ENCODE measurements at regions not wholly inside any gene's neighbourhood (a gene's known extent, or its start where the extent isn't known, plus 50 kb on each side); places are given as distances from the start of the nearest gene placed in this dataset.

DNA sequence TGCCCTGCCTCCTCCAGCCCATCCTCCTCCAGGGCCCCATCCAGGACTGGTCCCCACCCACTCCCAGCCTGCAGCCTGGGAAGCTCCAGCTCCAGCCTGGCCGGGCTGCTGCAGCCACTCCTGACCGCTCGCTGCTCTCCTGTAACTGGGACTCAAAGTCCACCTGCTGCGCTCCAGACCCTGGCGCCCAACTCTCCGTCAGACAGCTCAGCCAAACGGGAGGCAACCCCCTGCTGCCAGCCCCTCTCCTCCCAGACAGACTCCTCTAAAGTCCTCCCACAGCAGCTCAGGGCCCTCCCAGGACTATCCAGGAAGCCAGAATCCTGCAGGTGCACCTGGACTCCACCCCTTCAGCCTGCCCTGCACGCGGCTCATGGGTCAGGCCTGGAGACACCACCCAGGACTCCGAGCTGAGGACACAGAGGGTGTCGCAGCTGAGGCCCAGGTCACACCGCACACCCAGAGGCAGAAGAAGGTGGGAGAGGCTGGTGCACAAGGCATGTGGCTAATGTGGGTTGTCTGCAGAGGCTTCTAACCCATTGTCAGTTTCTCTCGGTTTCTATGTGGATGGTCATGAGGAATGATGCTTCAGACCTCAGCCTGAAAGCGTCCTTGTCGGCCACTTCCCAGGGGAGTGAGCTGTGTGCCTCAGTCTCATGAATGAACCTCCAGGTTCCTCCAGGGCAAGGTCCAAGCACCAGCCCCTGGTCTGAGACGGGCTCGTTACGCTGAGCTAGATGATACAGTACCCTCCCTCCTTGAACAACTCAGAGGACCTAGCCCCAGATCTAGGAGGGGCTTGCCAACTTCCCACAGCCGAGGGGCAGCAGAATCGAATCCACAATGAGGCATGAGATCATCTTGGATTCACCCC is 1514.8 kb downstream of the TBC1D22A start:
- Histone ChIP-seq H3K4me3 (ENCODE audit: low read length, poor library complexity, severe bottlenecking) (no peak overlapping the region), H3F3A (ENCODE audit: low read depth) (no peaks in the 10 kb centered on the region), H3K4me2 (ENCODE audit: low read depth, low read length, poor library complexity, severe bottlenecking) (no peak overlapping the region), H3K36me3 (ENCODE audit: insufficient read depth, low read length) (no peaks in the 10 kb centered on the region), H3K79me2 (ENCODE audit: insufficient read depth, low read length) (no peaks in the 10 kb centered on the region), H3K4me1 (ENCODE audit: insufficient read depth, low read length, poor library complexity, severe bottlenecking) (no peaks in the 10 kb centered on the region), H4K20me1 (ENCODE audit: insufficient read depth, low read length, poor library complexity, severe bottlenecking) (no peaks in the 10 kb centered on the region), H3K9me3 (ENCODE audit: insufficient read depth, low read depth, low read length) (no peaks in the 10 kb centered on the region; the same call in 1 of the 2 replicates), H2AFZ (ENCODE audit: low read length) (no peak overlapping the region), H3K9me2 (replicated peaks; ENCODE audit: low read depth, low read length) (no peaks in the 10 kb centered on the region), H3K27me3 (ENCODE audit: insufficient read depth, low read length, poor library complexity, severe bottlenecking) (no peaks in the 10 kb centered on the region), H3K9ac (ENCODE audit: low read depth, low read length, poor library complexity, severe bottlenecking) (no peak overlapping the region)
- no peak for TF ChIP-seq EZH2phosphoT487 (IDR thresholded peaks at IDR 0.05; ENCODE audit: borderline replicate concordance)
- TF ChIP-seq, protein P1, sequence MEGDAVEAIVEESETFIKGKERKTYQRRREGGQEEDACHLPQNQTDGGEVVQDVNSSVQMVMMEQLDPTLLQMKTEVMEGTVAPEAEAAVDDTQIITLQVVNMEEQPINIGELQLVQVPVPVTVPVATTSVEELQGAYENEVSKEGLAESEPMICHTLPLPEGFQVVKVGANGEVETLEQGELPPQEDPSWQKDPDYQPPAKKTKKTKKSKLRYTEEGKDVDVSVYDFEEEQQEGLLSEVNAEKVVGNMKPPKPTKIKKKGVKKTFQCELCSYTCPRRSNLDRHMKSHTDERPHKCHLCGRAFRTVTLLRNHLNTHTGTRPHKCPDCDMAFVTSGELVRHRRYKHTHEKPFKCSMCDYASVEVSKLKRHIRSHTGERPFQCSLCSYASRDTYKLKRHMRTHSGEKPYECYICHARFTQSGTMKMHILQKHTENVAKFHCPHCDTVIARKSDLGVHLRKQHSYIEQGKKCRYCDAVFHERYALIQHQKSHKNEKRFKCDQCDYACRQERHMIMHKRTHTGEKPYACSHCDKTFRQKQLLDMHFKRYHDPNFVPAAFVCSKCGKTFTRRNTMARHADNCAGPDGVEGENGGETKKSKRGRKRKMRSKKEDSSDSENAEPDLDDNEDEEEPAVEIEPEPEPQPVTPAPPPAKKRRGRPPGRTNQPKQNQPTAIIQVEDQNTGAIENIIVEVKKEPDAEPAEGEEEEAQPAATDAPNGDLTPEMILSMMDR (conservative IDR thresholded peaks at IDR 0.05; ENCODE audit: low read length): no peak

DNA sequence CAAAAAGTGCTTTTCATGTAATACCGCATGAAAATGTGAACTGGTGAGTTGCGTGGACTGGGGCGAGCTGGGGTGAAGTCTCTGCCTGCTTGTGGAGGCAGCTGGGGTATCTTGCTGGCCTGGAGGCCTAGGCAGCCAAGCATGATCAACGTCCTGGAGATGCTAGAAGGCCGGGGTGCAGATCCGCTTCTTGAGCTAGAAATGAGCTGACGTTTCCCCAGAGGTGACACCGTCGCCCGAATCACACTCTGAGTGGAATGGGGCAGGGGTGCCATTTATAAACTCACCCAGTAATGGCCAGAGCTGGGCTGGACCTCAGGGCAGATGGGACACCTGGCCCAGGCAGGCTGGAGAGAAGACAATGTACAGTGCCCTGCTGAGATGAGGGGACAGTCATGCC is 1513.0 kb downstream of the TBC1D22A start:
- no peak overlapping the region for H3K4me2 ChIP-seq (ENCODE audit: low read depth, low read length, poor library complexity, severe bottlenecking)
- no peak overlapping the region for H2AFZ ChIP-seq (ENCODE audit: low read length)
- H3K36me3 ChIP-seq (ENCODE audit: insufficient read depth, low read length): no peaks in the 10 kb centered on the region
- H3F3A ChIP-seq (ENCODE audit: low read depth): no peaks in the 10 kb centered on the region
- H3K27me3 ChIP-seq (ENCODE audit: insufficient read depth, low read length, poor library complexity, severe bottlenecking): no peaks in the 10 kb centered on the region
- no peaks in the 10 kb centered on the region for H3K4me1 ChIP-seq (ENCODE audit: insufficient read depth, low read length, poor library complexity, severe bottlenecking)
- no peaks in the 10 kb centered on the region; the same call in 1 of the 2 replicates for H3K9me3 ChIP-seq (ENCODE audit: insufficient read depth, low read depth, low read length)
- H3K9ac ChIP-seq (ENCODE audit: low read depth, low read length, poor library complexity, severe bottlenecking): no peak overlapping the region
- H3K9me2 ChIP-seq (replicated peaks; ENCODE audit: low read depth, low read length): no peaks in the 10 kb centered on the region
- no peaks in the 10 kb centered on the region for H4K20me1 ChIP-seq (ENCODE audit: insufficient read depth, low read length, poor library complexity, severe bottlenecking)
- no peaks in the 10 kb centered on the region for H3K79me2 ChIP-seq (ENCODE audit: insufficient read depth, low read length)
- no peak for TF ChIP-seq EZH2phosphoT487 (IDR thresholded peaks at IDR 0.05; ENCODE audit: borderline replicate concordance)
- TF ChIP-seq, protein P1 (conservative IDR thresholded peaks at IDR 0.05; ENCODE audit: low read length): no peak
- no peak overlapping the region for H3K4me3 ChIP-seq (ENCODE audit: low read length, poor library complexity, severe bottlenecking)

DNA sequence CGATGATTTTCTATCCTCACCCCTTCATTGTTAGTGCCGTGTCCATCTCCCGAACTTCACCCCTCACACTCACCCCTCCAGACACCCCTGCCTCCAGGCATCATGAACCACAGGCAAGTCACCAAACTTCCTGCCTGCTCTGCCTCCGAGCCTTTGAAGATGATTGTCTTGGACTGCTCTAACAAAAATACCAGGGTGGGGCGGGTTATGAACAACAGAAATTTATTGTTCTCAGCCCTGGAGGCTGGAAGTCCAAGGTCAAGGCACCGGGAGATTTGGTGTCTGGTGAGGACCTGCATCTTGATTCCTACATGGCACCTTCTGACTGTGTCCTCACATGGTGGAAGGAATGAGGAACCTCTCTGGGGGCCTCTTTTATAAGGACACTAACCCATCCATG is 1508.3 kb downstream of the TBC1D22A start:
- Histone ChIP-seq H3K9ac (ENCODE audit: low read depth, low read length, poor library complexity, severe bottlenecking) (no peak overlapping the region), H3K4me3 (ENCODE audit: low read length, poor library complexity, severe bottlenecking) (no peak overlapping the region), H3K79me2 (ENCODE audit: insufficient read depth, low read length) (no peaks in the 10 kb centered on the region), H4K20me1 (ENCODE audit: insufficient read depth, low read length, poor library complexity, severe bottlenecking) (no peaks in the 10 kb centered on the region), H3K4me2 (ENCODE audit: low read depth, low read length, poor library complexity, severe bottlenecking) (no peak overlapping the region), H3K9me2 (replicated peaks; ENCODE audit: low read depth, low read length) (no peaks in the 10 kb centered on the region), H2AFZ (ENCODE audit: low read length) (no peak overlapping the region), H3K9me3 (ENCODE audit: insufficient read depth, low read depth, low read length) (no peaks in the 10 kb centered on the region), H3K36me3 (ENCODE audit: insufficient read depth, low read length) (no peaks in the 10 kb centered on the region), H3F3A (ENCODE audit: low read depth) (no peaks in the 10 kb centered on the region), H3K4me1 (ENCODE audit: insufficient read depth, low read length, poor library complexity, severe bottlenecking) (no peaks in the 10 kb centered on the region), H3K27me3 (ENCODE audit: insufficient read depth, low read length, poor library complexity, severe bottlenecking) (no peaks in the 10 kb centered on the region)
- TF ChIP-seq, protein P1 (conservative IDR thresholded peaks at IDR 0.05; ENCODE audit: low read length): no peak
- TF ChIP-seq EZH2phosphoT487 (IDR thresholded peaks at IDR 0.05; ENCODE audit: borderline replicate concordance): no peak
